Stomach (tissue), 4 donors: ENCODE measurements at regions not wholly inside any gene's neighbourhood (a gene's known extent, or its start where the extent isn't known, plus 50 kb on each side); places are given as distances from the start of the nearest gene placed in this dataset.

Source experiments
- CTCF ChIP-seq, 7 experiments: fragments of 450-650 bp in 4 of 7; fragments of 200-600 bp in 3 of 7; sonication (generic) in 3 of 7; IDR thresholded peaks; one replicate each; pipeline ENCODE4 v1.5.1; 2016 to 2019; ENCODE audit warnings: antibody characterized with exemption in 7 of 7, control low read depth in 2 of 7, mild to moderate bottlenecking in 1 of 7
- EP300 ChIP-seq: sonication (generic); formaldehyde crosslinking; IDR thresholded peaks from one replicate; pipeline ENCODE4 v1.6.1; 2017; ENCODE audit warnings: antibody characterized with exemption
- POLR2A ChIP-seq, 4 donors: fragments of 450-650 bp; IDR thresholded peaks; one replicate each; pipeline ENCODE4 v1.6.1; 2016; ENCODE audit warnings: antibody characterized with exemption in 4 of 4, control low read depth in 2 of 4, mild to moderate bottlenecking in 1 of 4, moderate library complexity in 1 of 4
- POLR2AphosphoS5 ChIP-seq, 3 donors: sonication (generic); formaldehyde crosslinking; IDR thresholded peaks; one replicate each; pipeline ENCODE4 v1.6.1; 2016; ENCODE audit warnings: antibody characterized with exemption in 3 of 3

GRCh38 chr5:34539183-34539582, 116.9 kb upstream of the RAI14 start:
- TF ChIP-seq CTCF (IDR thresholded peaks at IDR 0.05) (no peak), POLR2AphosphoS5 (IDR thresholded peaks at IDR 0.05) (no peak), POLR2A (IDR thresholded peaks at IDR 0.05) (no peak), EP300 (no peak)
